Activated effector memory CD4-positive, alpha-beta T cell treated with anti-CD3 and anti-CD28 coated beads, Interleukin-2, amount 50 U/mL, for 16 hours (primary cell): ENCODE measurements at regions not wholly inside any gene's neighbourhood (a gene's known extent, or its start where the extent isn't known, plus 50 kb on each side); places are given as distances from the start of the nearest gene placed in this dataset.
"Not testable (repeated sequence)": the region's sequence is repeated elsewhere in the genome, so short reads cannot be mapped to it uniquely, and the experiment has no call there.

Experiments used
- DNase-seq: peaks from one replicate; pipeline ENCODE4 v3.0.0-alpha.2; 2020

DNA sequence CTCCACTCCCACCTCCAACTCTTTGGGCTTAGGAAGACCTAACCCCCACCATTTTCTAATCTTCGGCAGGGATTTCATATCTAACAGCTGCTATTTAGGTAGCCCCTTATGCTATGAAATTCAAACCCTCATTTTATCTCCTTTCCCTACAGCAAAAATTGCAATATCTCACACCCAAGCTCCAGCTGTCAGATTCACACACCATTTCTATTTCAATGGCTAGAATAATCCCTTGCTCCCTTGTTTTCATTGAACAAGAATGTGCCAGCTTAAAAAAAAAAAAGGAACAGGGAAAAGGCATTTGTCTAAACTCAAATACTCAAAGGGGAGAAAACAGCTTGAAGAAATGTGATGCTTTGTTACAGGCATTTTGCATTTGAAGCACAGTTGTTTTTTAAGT is 850.6 kb upstream of the ACVR2A start:
- DNase-seq: no peak

- no peak for DNase-seq
Measured at GRCh38 chr2:146992466-146992865, 852.4 kb upstream of the ACVR2A start.

GRCh38 chr2:146992057-146992456 is 852.8 kb upstream of the ACVR2A start:
- DNase-seq: no peak

DNA sequence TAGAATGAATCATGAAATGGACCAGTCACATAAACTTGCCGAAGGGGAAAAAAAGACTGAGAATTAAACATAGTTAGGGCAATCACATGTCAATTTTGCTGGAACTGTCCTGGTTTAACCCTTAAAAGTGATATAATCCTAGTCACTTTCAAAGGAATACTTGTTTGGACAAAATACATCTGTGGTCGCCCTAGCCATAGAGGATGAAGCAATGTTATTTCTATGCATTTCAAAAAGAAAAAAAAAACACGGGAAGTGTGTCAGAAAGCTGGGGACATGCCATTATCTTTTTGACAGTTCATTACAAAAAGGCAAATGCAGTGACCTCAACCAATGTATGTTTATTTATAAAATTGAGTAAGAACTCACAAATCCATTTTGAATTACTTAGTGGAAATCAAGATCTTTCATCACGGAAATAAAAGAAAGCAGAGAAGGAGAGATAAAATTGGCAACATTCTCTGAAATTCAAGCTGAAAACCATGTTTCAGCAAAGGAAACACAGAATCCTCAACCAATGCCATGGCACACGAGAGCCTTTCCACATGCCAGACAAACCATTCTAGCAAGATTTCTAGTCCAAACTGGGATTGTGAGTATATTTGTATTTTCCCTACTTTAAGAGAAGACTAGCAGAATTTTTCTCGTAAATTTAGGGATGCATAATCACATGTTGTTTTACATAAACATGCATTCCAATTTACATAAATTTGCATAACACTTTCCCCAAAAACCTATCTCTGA is 854.3 kb upstream of the ACVR2A start:
- no peak for DNase-seq

DNA sequence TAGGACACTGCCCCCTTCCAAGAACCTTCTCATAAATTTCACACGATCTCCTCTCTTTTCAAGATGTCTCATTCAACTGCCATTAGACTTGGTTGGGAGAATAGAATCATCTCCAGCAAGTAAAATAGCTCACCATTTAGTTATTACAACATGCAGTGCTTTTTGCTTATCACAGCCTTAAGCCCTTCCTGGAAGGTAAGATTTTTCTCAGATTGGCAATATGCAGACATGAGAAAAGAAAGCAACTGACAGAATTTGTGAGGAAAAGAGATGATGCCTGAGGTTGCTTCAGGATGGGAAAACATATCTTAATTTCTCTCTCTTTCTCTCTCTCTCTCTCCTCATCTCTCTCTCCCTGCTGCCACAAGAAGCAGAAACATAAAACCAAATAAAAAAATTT is 855.1 kb upstream of the ACVR2A start:
- no peak for DNase-seq

DNA sequence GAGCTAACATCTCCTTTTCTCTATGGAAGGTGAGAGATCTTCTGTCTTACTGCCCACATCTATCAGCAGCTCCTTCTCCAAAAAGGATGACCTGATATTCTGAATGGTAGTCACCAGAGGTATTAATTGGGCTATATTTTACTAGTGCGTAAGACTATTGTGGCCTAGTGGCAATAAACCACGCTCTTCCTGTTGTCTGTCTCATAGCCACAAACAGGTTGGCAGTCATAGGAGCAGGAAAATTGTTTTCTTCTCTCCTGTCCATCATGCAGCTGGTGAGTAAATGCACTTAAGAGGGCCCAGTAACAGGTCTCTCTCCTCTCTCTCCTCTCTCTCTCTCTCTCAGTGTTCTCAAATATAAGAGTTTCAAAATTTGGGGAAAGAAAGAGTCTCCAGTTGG is 856.8 kb upstream of the ACVR2A start:
- DNase-seq: no peak

DNA sequence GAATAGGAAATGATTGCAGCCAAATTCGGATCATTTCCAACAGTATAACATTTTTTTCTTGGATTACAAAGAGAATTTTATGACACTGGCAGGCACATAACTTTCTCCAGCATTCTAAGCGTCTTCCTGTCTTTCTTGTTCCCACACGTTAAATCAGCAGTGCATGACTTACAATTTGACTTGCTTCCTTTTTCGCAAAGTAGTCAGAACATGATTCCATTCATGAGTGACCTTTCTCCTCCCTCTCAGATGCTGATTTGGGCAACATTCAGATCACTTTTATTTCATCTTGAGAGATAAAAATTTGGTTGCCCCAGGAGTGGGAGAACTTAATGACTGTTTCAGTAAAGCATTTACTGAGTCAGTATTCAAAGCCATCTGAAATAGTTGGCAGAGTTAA is 858.7 kb upstream of the ACVR2A start:
- no peak for DNase-seq

DNA sequence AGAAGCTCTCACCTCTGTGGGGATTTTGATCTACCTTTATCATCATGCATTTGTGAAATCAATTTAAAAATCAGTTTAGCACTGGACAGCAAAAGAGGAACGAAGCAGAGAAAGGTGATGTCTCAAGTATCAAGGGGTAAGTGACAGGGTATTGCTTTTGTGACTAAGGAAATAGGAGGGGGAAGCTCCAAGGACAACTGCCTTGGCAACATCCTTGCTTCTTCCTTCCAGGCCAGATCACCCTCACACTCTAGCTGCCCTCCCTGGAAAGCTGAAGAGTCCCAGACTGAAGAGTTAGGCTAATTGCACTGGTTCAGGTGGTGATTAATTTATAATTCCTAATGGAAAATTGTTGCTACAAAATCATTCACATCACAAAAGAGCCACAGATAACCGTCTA is 859.1 kb upstream of the ACVR2A start:
- DNase-seq: no peak

DNA sequence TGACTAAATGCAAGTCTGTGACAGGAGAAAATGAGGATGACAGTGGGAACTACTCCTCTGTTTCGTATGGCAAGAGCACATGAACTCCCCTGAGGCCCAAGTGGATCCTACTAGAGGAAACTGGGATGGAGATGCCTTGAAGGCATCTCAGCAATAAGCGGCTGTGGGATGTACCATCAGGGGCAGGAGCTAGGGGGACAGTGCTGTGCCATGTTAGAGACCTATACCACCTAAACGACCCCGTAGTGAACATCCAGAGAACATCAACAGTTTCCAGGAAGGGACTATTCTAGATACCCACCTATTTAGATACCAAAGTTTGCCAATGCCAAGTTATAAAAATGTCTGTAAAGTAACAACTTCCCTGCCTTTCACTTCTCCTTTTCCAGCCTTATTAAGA is 860.8 kb upstream of the ACVR2A start:
- no peak for DNase-seq

DNA sequence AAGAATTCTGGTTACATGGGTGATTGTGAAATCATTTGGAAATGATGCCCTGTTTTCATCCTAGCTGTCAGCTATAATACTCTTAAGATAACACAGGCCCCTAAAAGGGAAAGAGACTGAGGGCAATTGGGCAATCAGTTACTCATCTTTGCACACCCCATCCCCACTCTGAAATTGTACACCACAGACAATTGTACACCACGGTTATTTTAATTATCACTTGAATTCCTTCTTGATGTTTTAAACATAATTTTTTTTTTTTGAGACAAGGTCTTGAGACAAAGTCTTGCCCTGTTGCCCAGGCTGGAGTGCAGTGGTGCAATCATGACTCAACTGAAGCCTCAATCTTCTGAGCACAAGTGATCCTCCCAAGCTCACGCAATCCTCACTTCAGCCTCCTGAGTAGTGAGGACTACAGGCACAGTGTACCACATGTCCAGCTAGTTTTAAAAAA is 862.4 kb upstream of the ACVR2A start:
- DNase-seq: no peak

GRCh38 chr2:146981921-146982320 is 862.9 kb upstream of the ACVR2A start:
- no peak for DNase-seq

GRCh38 chr2:146979746-146980145 is 865.1 kb upstream of the ACVR2A start:
- DNase-seq: no peak

DNA sequence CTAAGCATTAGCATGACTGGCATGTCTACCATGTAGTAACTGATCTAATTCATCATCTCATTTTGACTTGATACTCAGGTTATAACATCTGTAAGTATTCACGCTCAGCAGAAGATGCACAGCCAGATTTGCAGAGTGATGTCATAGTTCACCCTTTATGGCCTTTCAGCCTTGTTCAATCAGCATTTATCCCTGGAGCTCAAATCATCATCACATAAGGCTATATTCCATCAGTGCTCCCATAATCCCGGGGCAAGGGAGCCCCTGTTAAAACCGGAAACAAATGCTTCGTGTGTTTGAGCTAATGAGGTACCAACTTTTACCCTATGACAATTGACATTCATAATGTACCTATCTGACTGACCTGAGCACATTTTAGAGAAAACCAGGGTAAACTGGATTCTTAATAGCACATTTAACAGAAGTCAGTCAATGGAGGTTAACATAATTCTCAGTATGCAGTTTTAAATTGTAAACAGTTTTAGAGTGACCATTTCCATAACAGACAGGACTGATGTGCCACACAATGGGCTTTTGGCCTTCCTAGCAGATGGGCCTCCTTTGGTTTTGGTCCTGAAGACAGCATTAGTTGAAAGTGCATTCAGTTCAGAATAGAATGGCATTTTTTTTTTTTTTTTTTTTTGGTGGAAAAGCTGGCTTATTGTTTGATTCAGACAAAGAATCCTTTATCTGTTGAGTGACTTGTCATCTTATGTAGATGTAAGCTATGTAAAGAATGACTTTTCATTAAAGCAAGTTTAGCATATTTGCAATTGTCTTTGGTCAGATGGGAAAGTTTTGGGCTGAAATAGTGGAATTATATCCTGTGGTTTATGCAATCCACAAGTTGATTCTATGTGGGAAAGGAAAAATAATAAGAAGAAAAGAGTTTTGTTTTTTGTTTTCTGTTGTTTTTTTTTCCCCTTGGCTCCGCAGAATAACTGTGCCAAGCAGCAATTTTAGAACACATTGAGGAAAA is 866.0 kb upstream of the ACVR2A start:
- no peak for DNase-seq

GRCh38 chr2:146970981-146971380 is 873.8 kb upstream of the ACVR2A start:
- not testable (repeated sequence) for DNase-seq

GRCh38 chr2:146969703-146970102 is 875.1 kb upstream of the ACVR2A start:
- not testable (repeated sequence) for DNase-seq

DNA sequence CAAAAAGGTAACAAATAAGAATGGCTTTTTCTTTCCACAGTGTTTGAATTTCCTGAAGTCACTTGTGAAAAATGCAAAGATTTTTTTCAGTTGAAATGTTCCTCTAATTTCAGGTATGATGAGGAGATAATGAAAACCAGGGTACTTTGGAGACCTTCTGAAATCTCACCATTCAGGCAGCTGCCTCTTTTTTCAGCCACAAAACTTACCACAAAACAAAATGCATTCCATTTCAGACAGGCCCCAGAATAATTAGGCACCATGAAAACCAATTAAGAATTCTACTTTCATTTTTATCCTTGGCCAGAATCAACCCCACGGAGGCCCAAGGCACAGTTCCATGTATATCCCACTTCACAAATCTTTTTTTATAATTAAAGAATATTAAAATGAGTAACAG is 880.3 kb upstream of the ACVR2A start:
- no peak for DNase-seq

GRCh38 chr2:146954544-146954943 is 890.3 kb upstream of the ACVR2A start:
- DNase-seq: no peak

- DNase-seq: no peak
Measured at GRCh38 chr2:146952696-146953095, 892.1 kb upstream of the ACVR2A start.

GRCh38 chr2:146950911-146951310 is 893.9 kb upstream of the ACVR2A start:
- DNase-seq: no peak

GRCh38 chr2:146950361-146950760 is 894.5 kb upstream of the ACVR2A start:
- DNase-seq: no peak

DNA sequence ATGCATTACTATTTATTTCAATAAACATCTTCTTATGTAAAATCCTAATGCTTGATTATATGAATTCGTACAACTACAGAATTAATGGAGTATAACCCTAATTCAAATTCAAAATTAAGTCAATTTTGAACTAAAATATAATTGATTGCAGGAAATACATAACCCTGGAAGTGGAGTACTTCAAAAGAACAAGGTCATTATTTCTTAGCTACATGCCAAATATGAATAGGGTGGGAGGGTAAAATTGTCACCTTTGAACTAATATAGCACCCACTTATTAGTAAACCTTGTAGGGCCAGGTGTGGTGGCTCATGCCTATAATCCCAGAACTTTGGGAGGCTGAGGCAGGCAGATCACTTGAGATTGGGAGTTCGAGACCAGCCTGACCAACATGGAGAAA is 895.4 kb upstream of the ACVR2A start:
- no peak for DNase-seq

- no peak for DNase-seq
Measured at GRCh38 chr2:146944601-146945000, 900.2 kb upstream of the ACVR2A start.

DNA sequence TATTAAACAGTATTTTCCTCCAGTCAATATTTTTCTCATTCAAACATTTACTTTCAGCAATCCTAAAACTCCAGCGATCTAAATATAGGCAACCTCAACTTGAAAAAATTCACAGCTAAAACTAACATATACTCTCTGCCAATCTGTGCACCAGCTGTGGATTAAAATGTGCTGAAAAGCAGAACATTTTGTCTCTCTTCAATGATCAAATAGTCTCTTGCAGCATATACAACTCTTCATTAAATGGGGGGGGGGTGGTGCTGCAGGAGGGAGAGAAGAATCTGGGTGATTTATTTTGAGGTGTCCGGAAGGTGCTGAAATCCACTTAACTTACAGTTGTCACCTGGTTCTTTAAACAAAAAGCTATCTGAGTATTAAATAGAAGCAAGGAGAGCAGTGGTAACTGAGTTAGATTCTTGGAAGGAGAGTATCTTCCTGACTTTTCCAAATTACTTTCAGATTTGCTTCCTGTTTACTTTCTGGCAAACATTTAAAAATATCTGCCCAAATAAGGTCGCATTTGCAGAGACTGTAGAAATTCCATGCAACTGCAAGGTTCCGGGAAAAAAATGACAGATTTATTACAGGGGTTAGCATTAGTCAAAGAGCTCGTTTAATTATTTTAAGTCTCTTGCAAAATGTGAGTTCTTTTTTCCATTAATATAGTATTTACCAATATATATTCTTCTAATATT is 904.7 kb upstream of the ACVR2A start:
- no peak for DNase-seq
